Astrocyte (in vitro differentiated cells and primary cell): ENCODE measurements at regions not wholly inside any gene's neighbourhood (a gene's known extent, or its start where the extent isn't known, plus 50 kb on each side); places are given as distances from the start of the nearest gene placed in this dataset.

ENCODE experiments used
- DNase-seq: peaks from one replicate; pipeline ENCODE4 v3.0.0-alpha.2; 2010; ENCODE audit warnings: low read depth
- FAIRE-seq: peaks from 2 replicates; lab custom pipeline; 2011; peaks lifted over from hg19 to GRCh38; lab: Jason Lieb, UNC
- H2AFZ ChIP-seq: 2 replicates; pipeline ENCODE4 v1.6.0; 2012; ENCODE audit warnings: low read depth, low read length, inconsistent platforms
- H3K27ac ChIP-seq: 2 replicates; pipeline ENCODE4 v1.5.1; 2011; ENCODE audit warnings: low read depth, low read length, inconsistent platforms
- H3K27me3 ChIP-seq: 2 replicates; pipeline ENCODE4 v1.6.0; 2011; ENCODE audit warnings: low read length, inconsistent platforms; ENCODE audit not compliant: insufficient read depth
- H3K36me3 ChIP-seq: 2 replicates; pipeline ENCODE4 v1.5.1; 2011; ENCODE audit warnings: low read length, inconsistent platforms; ENCODE audit not compliant: insufficient read depth
- H3K4me1 ChIP-seq: 2 replicates; pipeline ENCODE4 v1.5.1; 2011; ENCODE audit warnings: low read length, inconsistent platforms; ENCODE audit not compliant: insufficient read depth
- H3K4me2 ChIP-seq: 2 replicates; pipeline ENCODE4 v1.6.0; 2012; ENCODE audit warnings: low read length, inconsistent platforms
- H3K4me3 ChIP-seq: 2 replicates; pipeline ENCODE4 v1.5.1; 2011; ENCODE audit warnings: low read depth, mild to moderate bottlenecking, low read length, inconsistent platforms; ENCODE audit not compliant: insufficient read depth
- H3K79me2 ChIP-seq: 2 replicates; pipeline ENCODE4 v1.6.0; 2012; ENCODE audit warnings: mild to moderate bottlenecking, low read length, inconsistent platforms; ENCODE audit not compliant: insufficient read depth
- H3K9ac ChIP-seq: 2 replicates; pipeline ENCODE4 v1.6.0; 2012; ENCODE audit warnings: mild to moderate bottlenecking, low read length, inconsistent platforms
- H3K9me3 ChIP-seq: 2 replicates; pipeline ENCODE4 v1.5.1; 2012; ENCODE audit warnings: low read depth, mild to moderate bottlenecking, low read length, inconsistent platforms; ENCODE audit not compliant: insufficient read depth
- H4K20me1 ChIP-seq: 2 replicates; pipeline ENCODE4 v1.6.0; 2012; ENCODE audit warnings: low read length, inconsistent platforms; ENCODE audit not compliant: insufficient read depth
- H3K27ac Mint-ChIP-seq: one replicate; pipeline ENCODE4 v1.8.0; 2021; ENCODE audit warnings: mild to moderate bottlenecking, mixed read lengths; ENCODE audit not compliant: unreplicated experiment
- H3K27me3 Mint-ChIP-seq: one replicate; pipeline ENCODE4 v1.8.0; 2021; ENCODE audit warnings: low read depth, mixed read lengths; ENCODE audit not compliant: unreplicated experiment
- H3K36me3 Mint-ChIP-seq: one replicate; pipeline ENCODE4 v1.8.0; 2021; ENCODE audit warnings: low read depth, mixed read lengths; ENCODE audit not compliant: unreplicated experiment
- H3K4me1 Mint-ChIP-seq: one replicate; pipeline ENCODE4 v1.8.0; 2021; ENCODE audit warnings: low read depth, mixed read lengths; ENCODE audit not compliant: unreplicated experiment
- H3K4me3 Mint-ChIP-seq: one replicate; pipeline ENCODE4 v1.8.0; 2021; ENCODE audit warnings: mild to moderate bottlenecking, moderate library complexity, mixed read lengths; ENCODE audit not compliant: unreplicated experiment
- H3K9me3 Mint-ChIP-seq: one replicate; pipeline ENCODE4 v1.8.0; 2021; ENCODE audit warnings: mild to moderate bottlenecking, mixed read lengths; ENCODE audit not compliant: unreplicated experiment
- CTCF ChIP-seq: IDR thresholded peaks from 2 replicates; pipeline ENCODE4 v1.5.1; 2011; ENCODE audit warnings: low read depth, mild to moderate bottlenecking, inconsistent platforms, low read length, moderate library complexity; ENCODE audit not compliant: insufficient read depth
- EZH2 ChIP-seq: IDR thresholded peaks from 2 replicates; pipeline ENCODE4 v1.6.1; 2012; ENCODE audit warnings: mild to moderate bottlenecking, low read length, inconsistent platforms; ENCODE audit not compliant: insufficient read depth

- Mint-ChIP-seq H3K27ac (no peak overlapping the region), H3K9me3 (no peaks in the 10 kb centered on the region), H3K36me3 (no peaks in the 10 kb centered on the region), H3K4me1 (no peaks in the 10 kb centered on the region), H3K4me3 (no peak overlapping the region), H3K27me3 (no peaks in the 10 kb centered on the region)
- H3K79me2 ChIP-seq = no peaks in the 10 kb centered on the region
- no peak overlapping the region for H3K27ac ChIP-seq
- H3K4me1 ChIP-seq = no peaks in the 10 kb centered on the region
- no peak overlapping the region for H3K4me2 ChIP-seq
- H3K9me3 ChIP-seq = no peaks in the 10 kb centered on the region
- H2AFZ ChIP-seq = no peak overlapping the region
- H3K4me3 ChIP-seq = no peak overlapping the region
- TF ChIP-seq CTCF (no peak), EZH2 (no peak)
- DNase-seq = no peak
- no peaks in the 10 kb centered on the region for H3K27me3 ChIP-seq
- no peaks in the 10 kb centered on the region for H3K36me3 ChIP-seq
- H3K9ac ChIP-seq = no peak overlapping the region
- no peak for FAIRE-seq
- H4K20me1 ChIP-seq = no peaks in the 10 kb centered on the region
Measured at GRCh38 chr3:22608721-22609120, 594.4 kb upstream of the UBE2E2 start.

DNA sequence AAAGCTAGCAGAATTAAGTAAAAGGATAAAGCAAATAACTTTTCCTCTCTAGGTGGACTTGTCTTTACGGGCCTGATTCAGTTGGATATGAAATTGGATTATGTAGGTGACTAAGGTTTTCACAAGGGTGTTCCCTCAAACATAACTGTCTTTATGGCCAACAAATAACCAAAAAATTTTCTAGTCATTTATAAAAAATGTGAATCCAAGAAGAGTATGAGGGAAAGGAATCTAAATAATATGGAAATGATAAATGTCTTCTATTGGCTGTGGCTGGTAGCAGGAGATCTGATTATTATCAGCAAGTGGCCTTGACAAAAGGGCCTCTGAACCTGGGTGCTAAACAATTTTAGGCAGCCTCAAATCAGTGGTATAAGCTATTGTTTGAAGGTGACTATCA, 594.0 kb upstream of the UBE2E2 start:
- Mint-ChIP-seq H3K27ac (no peak overlapping the region), H3K27me3 (no peaks in the 10 kb centered on the region), H3K4me1 (no peaks in the 10 kb centered on the region), H3K36me3 (no peaks in the 10 kb centered on the region), H3K4me3 (no peak overlapping the region), H3K9me3 (no peaks in the 10 kb centered on the region)
- no peaks in the 10 kb centered on the region for H4K20me1 ChIP-seq
- TF ChIP-seq EZH2 = no peak
- TF ChIP-seq CTCF = no peak
- no peaks in the 10 kb centered on the region for H3K79me2 ChIP-seq
- FAIRE-seq = no peak
- DNase-seq = no peak
- no peak overlapping the region for H3K4me2 ChIP-seq
- no peak overlapping the region for H3K27ac ChIP-seq
- no peak overlapping the region for H3K4me3 ChIP-seq
- H3K9ac ChIP-seq = no peak overlapping the region
- no peaks in the 10 kb centered on the region for H3K4me1 ChIP-seq
- no peaks in the 10 kb centered on the region for H3K9me3 ChIP-seq
- H3K36me3 ChIP-seq = no peaks in the 10 kb centered on the region
- no peaks in the 10 kb centered on the region for H3K27me3 ChIP-seq
- no peak overlapping the region for H2AFZ ChIP-seq

DNA sequence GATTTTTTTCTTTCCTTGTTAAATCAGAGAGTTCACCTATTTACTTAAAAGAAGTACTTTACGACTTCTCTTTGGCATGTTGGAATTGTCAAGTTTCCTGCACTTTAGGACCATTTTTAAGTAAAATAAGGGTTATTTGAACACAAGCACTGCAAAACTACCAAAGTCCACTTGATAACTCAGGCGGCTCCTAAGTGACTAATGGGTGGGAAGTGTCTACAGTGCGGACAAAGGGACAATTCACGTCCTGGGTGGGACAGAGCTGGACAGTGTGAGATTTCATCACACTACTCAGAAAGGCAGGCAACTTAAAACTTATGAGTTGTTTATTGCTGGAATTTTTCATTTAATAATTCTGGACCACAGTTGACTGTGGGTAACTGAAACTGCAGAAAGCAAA, 590.2 kb upstream of the UBE2E2 start:
- no peaks in the 10 kb centered on the region for H3K27me3 Mint-ChIP-seq
- Histone ChIP-seq H3K27ac (no peak overlapping the region), H4K20me1 (no peaks in the 10 kb centered on the region), H3K4me2 (no peak overlapping the region), H3K4me3 (no peak overlapping the region), H3K36me3 (no peaks in the 10 kb centered on the region), H3K79me2 (no peaks in the 10 kb centered on the region), H3K27me3 (no peaks in the 10 kb centered on the region), H3K9me3 (no peaks in the 10 kb centered on the region), H3K9ac (no peak overlapping the region), H3K4me1 (no peaks in the 10 kb centered on the region), H2AFZ (no peak overlapping the region)
- no peak for DNase-seq
- H3K9me3 Mint-ChIP-seq = no peaks in the 10 kb centered on the region
- no peak for FAIRE-seq
- no peaks in the 10 kb centered on the region for H3K36me3 Mint-ChIP-seq
- no peak for TF ChIP-seq CTCF
- TF ChIP-seq EZH2 = no peak
- H3K4me1 Mint-ChIP-seq = no peaks in the 10 kb centered on the region
- no peak overlapping the region for H3K4me3 Mint-ChIP-seq
- H3K27ac Mint-ChIP-seq = no peak overlapping the region
